Endothelial cell of umbilical vein (primary cell): ENCODE measurements at regions not wholly inside any gene's neighbourhood (a gene's known extent, or its start where the extent isn't known, plus 50 kb on each side); places are given as distances from the start of the nearest gene placed in this dataset.

Source experiments
- BruUV-seq: library from RNA; stranded (reverse); fragments of 400-500 nt; replicated peaks from 2 replicates; lab custom pipeline; 2021; lab: Mats Ljungman, UMichigan
- CTCF ChIA-PET: fragments of 300-600, 350-600 bp; sonication (Branson Sonifier 250); formaldehyde crosslinking; loops from one replicate; lab custom pipeline; 2021; ENCODE audit warnings: antibody characterized with exemption, inconsistent platforms; lab: Charles Lee
- POLR2A ChIA-PET: fragments of 300-600, 350-600 bp; sonication (Branson Sonifier 250); formaldehyde crosslinking; loops from one replicate; lab custom pipeline; 2021; ENCODE audit warnings: antibody characterized with exemption, inconsistent platforms; lab: Charles Lee
- DNase-seq: peaks from one replicate; pipeline ENCODE4 v3.0.0-alpha.2; 2011; ENCODE audit warnings: low read depth, low spot score
- FAIRE-seq: peaks from 2 replicates; lab custom pipeline; 2011; peaks lifted over from hg19 to GRCh38; lab: Jason Lieb, UNC
- H2AFZ ChIP-seq: 2 replicates; pipeline ENCODE4 v1.6.0; 2012; ENCODE audit warnings: low read depth, low read length, control low read depth, inconsistent platforms
- H3K27ac ChIP-seq: 2 replicates; pipeline ENCODE4 v1.5.1; 2011; ENCODE audit warnings: low read depth, mild to moderate bottlenecking, control low read depth, low read length, moderate library complexity; ENCODE audit not compliant: insufficient read depth
- H3K27me3 ChIP-seq, 2 experiments: 2 replicates each; pipeline versions ENCODE4 v1.6.0 to v1.6.1; 2011; ENCODE audit warnings: low read length in 2 of 2, mixed read lengths in 1 of 2; ENCODE audit not compliant: control insufficient read depth in 2 of 2, insufficient read depth in 2 of 2
- H3K36me3 ChIP-seq, 2 experiments: 2 replicates in 1 of 2; 3 replicates in 1 of 2; pipeline ENCODE4 v1.5.1; 2011; ENCODE audit warnings: low read length in 2 of 2, mild to moderate bottlenecking in 1 of 2, moderate library complexity in 1 of 2; ENCODE audit not compliant: control insufficient read depth in 2 of 2, insufficient read depth in 2 of 2; ENCODE audit errors: extremely low read depth in 1 of 2
- H3K4me1 ChIP-seq: 3 replicates; pipeline ENCODE4 v1.5.1; 2011; ENCODE audit warnings: mild to moderate bottlenecking, low read length; ENCODE audit not compliant: control insufficient read depth, insufficient read depth; ENCODE audit errors: extremely low read depth
- H3K4me2 ChIP-seq: 2 replicates; pipeline ENCODE4 v1.6.1; 2011; ENCODE audit warnings: low read length, control low read depth, mixed read lengths; ENCODE audit not compliant: insufficient read depth
- H3K4me3 ChIP-seq, 3 experiments: fragments of 200-600 bp in 1 of 3; sonication (generic), shearing (Covaris generic) in 1 of 3; replicated peaks in 1 of 3; 2 replicates each; pipeline ENCODE4 v1.5.1; 2011 to 2016; ENCODE audit warnings: control low read depth in 3 of 3, low read length in 3 of 3, mild to moderate bottlenecking in 2 of 3, inconsistent platforms in 1 of 3, low read depth in 1 of 3, moderate library complexity in 1 of 3; ENCODE audit not compliant: insufficient read depth in 1 of 3
- H3K79me2 ChIP-seq: 2 replicates; pipeline ENCODE4 v1.6.0; 2012; ENCODE audit warnings: low read length, inconsistent platforms; ENCODE audit not compliant: control insufficient read depth, insufficient read depth
- H3K9ac ChIP-seq: replicated peaks from 2 replicates; pipeline ENCODE3; 2011; ENCODE audit warnings: low read length, control low read depth; ENCODE audit not compliant: insufficient read depth; ENCODE audit errors: extremely low read depth
- H3K9me1 ChIP-seq: replicated peaks from 3 replicates; pipeline ENCODE4 v1.6.0; 2011; ENCODE audit warnings: mild to moderate bottlenecking, low read length; ENCODE audit not compliant: control insufficient read depth, insufficient read depth; ENCODE audit errors: extremely low read depth
- H3K9me3 ChIP-seq: replicated peaks from 2 replicates; pipeline ENCODE4 v1.5.1; 2012; ENCODE audit warnings: low read length, inconsistent platforms; ENCODE audit not compliant: control insufficient read depth, insufficient read depth
- H4K20me1 ChIP-seq: replicated peaks from 2 replicates; pipeline ENCODE3; 2011; ENCODE audit warnings: mild to moderate bottlenecking, low read length; ENCODE audit not compliant: control insufficient read depth, insufficient read depth; ENCODE audit errors: extremely low read depth
- EZH2 ChIP-seq: IDR thresholded peaks from 2 replicates; pipeline ENCODE4 v1.6.1; 2012; ENCODE audit warnings: borderline replicate concordance, low read depth, mild to moderate bottlenecking, moderate library complexity, low read length, inconsistent platforms; ENCODE audit not compliant: severe bottlenecking
- JUN ChIP-seq: IDR thresholded peaks from 2 replicates; pipeline ENCODE4 v1.6.1; 2011; ENCODE audit warnings: borderline replicate concordance, low read depth; ENCODE audit not compliant: insufficient read length, insufficient read depth
- POLR2A ChIP-seq: IDR thresholded peaks from 2 replicates; pipeline ENCODE4 v1.6.1; 2012; ENCODE audit warnings: low read depth, mild to moderate bottlenecking, control low read depth, low read length
- POLR2AphosphoS5 ChIP-seq: IDR thresholded peaks from 2 replicates; pipeline ENCODE4 v1.6.1; 2012; ENCODE audit warnings: low read depth, mild to moderate bottlenecking, control low read depth, low read length, moderate library complexity; ENCODE audit not compliant: insufficient read depth
- dilution Hi-C: fragments of 300-500 bp; cut with MboI; formaldehyde crosslinking; loops from one replicate; pipeline ENCODE4 v1.15.0; 2019; ENCODE audit warnings: low sequenced_read_pairs; ENCODE audit not compliant: extremely low pct_ligation_motif_present
- intact Hi-C: fragments of 100-400 bp; cut with micrococcal nuclease; formaldehyde crosslinking; loops from one replicate; pipeline ENCODE4 v1.10.0; 2022
- TF ChIP-seq, protein P1 (sequence below), 2 donors: IDR thresholded peaks; 1 replicate in 1 of 2; 2 replicates in 1 of 2; pipeline ENCODE4 v1.5.1; 2011; ENCODE audit warnings: low read length in 2 of 2, mild to moderate bottlenecking in 2 of 2, moderate library complexity in 2 of 2, control low read depth in 1 of 2, inconsistent platforms in 1 of 2, low read depth in 1 of 2; ENCODE audit not compliant: insufficient read depth in 1 of 2; ENCODE audit errors: extremely low read depth in 1 of 2

DNA sequence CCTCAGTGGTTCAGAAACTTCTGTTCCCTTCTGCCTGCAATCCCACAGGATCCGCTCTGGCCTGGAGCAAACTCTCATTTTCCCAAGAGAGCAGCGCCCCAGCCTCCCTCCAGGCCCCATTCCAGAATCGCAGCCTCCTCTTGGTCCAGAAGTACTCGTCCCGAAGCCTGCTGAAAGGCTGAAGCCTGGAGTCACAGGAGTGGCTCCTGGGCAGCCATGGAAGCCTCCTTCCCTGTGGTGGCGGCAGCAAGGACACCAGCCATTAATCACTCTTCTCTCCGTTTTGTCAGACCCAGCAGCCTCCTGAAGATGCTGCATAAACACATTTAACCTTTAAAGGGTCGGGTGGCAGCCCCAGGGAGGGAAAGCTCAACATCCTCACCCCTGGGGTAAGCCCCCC is 66.9 kb upstream of the TNRC6C start:
- TF ChIP-seq JUN (no peak), POLR2AphosphoS5 (no peak), EZH2 (no peak), POLR2A (no peak)
- TF ChIP-seq, protein P1, sequence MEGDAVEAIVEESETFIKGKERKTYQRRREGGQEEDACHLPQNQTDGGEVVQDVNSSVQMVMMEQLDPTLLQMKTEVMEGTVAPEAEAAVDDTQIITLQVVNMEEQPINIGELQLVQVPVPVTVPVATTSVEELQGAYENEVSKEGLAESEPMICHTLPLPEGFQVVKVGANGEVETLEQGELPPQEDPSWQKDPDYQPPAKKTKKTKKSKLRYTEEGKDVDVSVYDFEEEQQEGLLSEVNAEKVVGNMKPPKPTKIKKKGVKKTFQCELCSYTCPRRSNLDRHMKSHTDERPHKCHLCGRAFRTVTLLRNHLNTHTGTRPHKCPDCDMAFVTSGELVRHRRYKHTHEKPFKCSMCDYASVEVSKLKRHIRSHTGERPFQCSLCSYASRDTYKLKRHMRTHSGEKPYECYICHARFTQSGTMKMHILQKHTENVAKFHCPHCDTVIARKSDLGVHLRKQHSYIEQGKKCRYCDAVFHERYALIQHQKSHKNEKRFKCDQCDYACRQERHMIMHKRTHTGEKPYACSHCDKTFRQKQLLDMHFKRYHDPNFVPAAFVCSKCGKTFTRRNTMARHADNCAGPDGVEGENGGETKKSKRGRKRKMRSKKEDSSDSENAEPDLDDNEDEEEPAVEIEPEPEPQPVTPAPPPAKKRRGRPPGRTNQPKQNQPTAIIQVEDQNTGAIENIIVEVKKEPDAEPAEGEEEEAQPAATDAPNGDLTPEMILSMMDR (IDR thresholded peaks at IDR 0.05; ENCODE audit: extremely low read depth in 1 of 2, insufficient read depth in 1 of 2, low read depth in 1 of 2, low read length in 2 of 2), result no peak
- peaks cover 4% of the 10 kb centered on the region for H3K4me1 ChIP-seq
- H2AFZ ChIP-seq, result no peak overlapping the region
- no peaks in the 10 kb centered on the region for H4K20me1 ChIP-seq
- no TSS peak for BruUV-seq
- H3K79me2 ChIP-seq, result no peaks in the 10 kb centered on the region
- H3K27me3 ChIP-seq, result peaks cover 8 to 9% of the 10 kb centered on the region in 2 experiments
- CTCF ChIA-PET, result interaction anchor here (0.6 to 1.2 kb wide), 3 partner anchors 13 to 345 kb away, joined by 3 to 4 read pairs (median 3); no protein-coding TSS in a partner anchor
- H3K9me1 ChIP-seq, result no peaks in the 10 kb centered on the region
- dilution Hi-C loops, result no loop called here
- POLR2A ChIA-PET, result no interaction called here
- no peak overlapping the region for H3K4me3 ChIP-seq
- FAIRE-seq (no peak), DNase-seq (no peak)
- no peaks in the 10 kb centered on the region for H3K9me3 ChIP-seq
- intact Hi-C loops, result loop anchor here (1.0 kb wide), 1 partner anchor 123 kb away; no protein-coding TSS in a partner anchor
- no peak overlapping the region for H3K9ac ChIP-seq
- no peak overlapping the region for H3K4me2 ChIP-seq
- no peak overlapping the region for H3K27ac ChIP-seq
- no peaks in the 10 kb centered on the region for H3K36me3 ChIP-seq

DNA sequence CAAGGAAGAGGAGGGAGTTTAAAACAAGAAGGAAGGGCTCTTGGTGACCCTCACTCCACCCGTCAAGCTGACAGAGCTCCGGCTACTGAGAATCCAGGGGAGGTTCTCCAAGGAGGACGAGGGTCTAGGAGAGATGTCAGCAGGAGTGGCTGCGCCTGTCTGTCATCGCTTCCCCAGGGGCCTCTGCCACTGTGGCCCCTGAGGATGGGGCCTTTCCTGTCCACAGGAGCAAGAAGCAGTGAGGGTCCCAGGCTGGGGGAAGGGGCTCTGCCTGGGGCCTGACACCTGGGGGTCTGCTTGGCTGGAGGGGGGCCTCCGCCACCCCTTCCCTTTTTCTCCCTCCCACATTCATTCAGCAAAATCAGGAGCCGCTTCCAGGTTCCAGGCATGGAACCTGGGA is 66.5 kb upstream of the TNRC6C start:
- peaks cover 4 to 6% of the 10 kb centered on the region in 2 experiments for H3K27me3 ChIP-seq
- ChIA-PET POLR2A (no interaction called here), CTCF (interaction anchor here (1.0 to 2.9 kb wide), 4 partner anchors 14 to 121 kb away, joined by 3 to 25 read pairs (median 4); no protein-coding TSS in a partner anchor)
- H3K4me3 ChIP-seq, result no peak overlapping the region
- no peaks in the 10 kb centered on the region for H3K79me2 ChIP-seq
- H3K9me3 ChIP-seq, result no peaks in the 10 kb centered on the region
- DNase-seq, result no peak
- H3K9me1 ChIP-seq, result no peaks in the 10 kb centered on the region
- dilution Hi-C loops, result no loop called here
- no peak for FAIRE-seq
- no peak for TF ChIP-seq POLR2A
- H3K9ac ChIP-seq, result no peak overlapping the region
- no TSS peak for BruUV-seq
- no peaks in the 10 kb centered on the region for H4K20me1 ChIP-seq
- H3K27ac ChIP-seq, result no peak overlapping the region
- peaks cover 4% of the 10 kb centered on the region for H3K4me1 ChIP-seq
- H3K4me2 ChIP-seq, result no peak overlapping the region
- intact Hi-C loops, result loop anchor here (1.0 kb wide), 1 partner anchor 122 kb away; no protein-coding TSS in a partner anchor
- no peak overlapping the region for H2AFZ ChIP-seq
- H3K36me3 ChIP-seq, result no peaks in the 10 kb centered on the region
